ENCODE measurements at regions not wholly inside any gene's neighbourhood (a gene's known extent, or its start where the extent isn't known, plus 50 kb on each side); places are given as distances from the start of the nearest gene placed in this dataset.

GRCh38 chr2:18910843-18911242 lies 321.5 kb upstream of the NT5C1B start:
- Histone ChIP-seq H3K9me1 (replicated peaks; ENCODE audit: control insufficient read depth, extremely low read depth, insufficient read depth, low read length) (no peaks in the 10 kb centered on the region), H3K9me3 (replicated peaks; ENCODE audit: control insufficient read depth, insufficient read depth, low read length) (no peaks in the 10 kb centered on the region), H3K4me1 (ENCODE audit: control insufficient read depth, extremely low read depth, insufficient read depth, low read length) (no peaks in the 10 kb centered on the region), H4K20me1 (replicated peaks; ENCODE audit: control insufficient read depth, extremely low read depth, insufficient read depth, low read length) (no peaks in the 10 kb centered on the region), H3K27ac (ENCODE audit: insufficient read depth, low read depth, low read length) (no peak overlapping the region), H3K36me3 (ENCODE audit: control insufficient read depth in 2 of 2, extremely low read depth in 1 of 2, insufficient read depth in 2 of 2, low read length in 2 of 2) (no peaks in the 10 kb centered on the region), H3K4me3 (replicated peaks in 1 of 3; ENCODE audit: insufficient read depth in 1 of 3, low read depth in 1 of 3, low read length in 3 of 3) (no peak overlapping the region), H3K27me3 (ENCODE audit: control insufficient read depth in 2 of 2, insufficient read depth in 2 of 2, low read length in 2 of 2) (no peaks in the 10 kb centered on the region), H3K9ac (replicated peaks; ENCODE audit: extremely low read depth, insufficient read depth, low read length) (no peak overlapping the region), H2AFZ (ENCODE audit: low read depth, low read length) (no peak overlapping the region), H3K79me2 (ENCODE audit: control insufficient read depth, insufficient read depth, low read length) (no peaks in the 10 kb centered on the region), H3K4me2 (ENCODE audit: insufficient read depth, low read length) (no peak overlapping the region)
- dilution Hi-C loops (cut with MboI; ENCODE audit: extremely low pct_ligation_motif_present, low sequenced_read_pairs) (no loop called here), intact Hi-C loops (cut with micrococcal nuclease) (no loop called here)
- no TSS peak for BruUV-seq (replicated peaks)
- FAIRE-seq (no peak), DNase-seq (ENCODE audit: low read depth, low spot score) (no peak)
- POLR2A ChIA-PET = no interaction called here
- TF ChIP-seq MYC (IDR thresholded peaks at IDR 0.05; ENCODE audit: low read depth, low read length) (no peak), FOS (IDR thresholded peaks at IDR 0.05; ENCODE audit: borderline replicate concordance, insufficient read depth, low read length) (no peak), GATA2 (IDR thresholded peaks at IDR 0.05; ENCODE audit: insufficient read depth, insufficient read length, low read depth, low read length) (no peak), POLR2A (IDR thresholded peaks at IDR 0.05; ENCODE audit: low read depth, low read length) (no peak), EZH2 (IDR thresholded peaks at IDR 0.05; ENCODE audit: borderline replicate concordance, low read depth, low read length, severe bottlenecking) (no peak), POLR2AphosphoS5 (IDR thresholded peaks at IDR 0.05; ENCODE audit: insufficient read depth, low read depth, low read length) (no peak), JUN (IDR thresholded peaks at IDR 0.05; ENCODE audit: borderline replicate concordance, insufficient read depth, insufficient read length, low read depth) (no peak)
- TF ChIP-seq, protein P1, sequence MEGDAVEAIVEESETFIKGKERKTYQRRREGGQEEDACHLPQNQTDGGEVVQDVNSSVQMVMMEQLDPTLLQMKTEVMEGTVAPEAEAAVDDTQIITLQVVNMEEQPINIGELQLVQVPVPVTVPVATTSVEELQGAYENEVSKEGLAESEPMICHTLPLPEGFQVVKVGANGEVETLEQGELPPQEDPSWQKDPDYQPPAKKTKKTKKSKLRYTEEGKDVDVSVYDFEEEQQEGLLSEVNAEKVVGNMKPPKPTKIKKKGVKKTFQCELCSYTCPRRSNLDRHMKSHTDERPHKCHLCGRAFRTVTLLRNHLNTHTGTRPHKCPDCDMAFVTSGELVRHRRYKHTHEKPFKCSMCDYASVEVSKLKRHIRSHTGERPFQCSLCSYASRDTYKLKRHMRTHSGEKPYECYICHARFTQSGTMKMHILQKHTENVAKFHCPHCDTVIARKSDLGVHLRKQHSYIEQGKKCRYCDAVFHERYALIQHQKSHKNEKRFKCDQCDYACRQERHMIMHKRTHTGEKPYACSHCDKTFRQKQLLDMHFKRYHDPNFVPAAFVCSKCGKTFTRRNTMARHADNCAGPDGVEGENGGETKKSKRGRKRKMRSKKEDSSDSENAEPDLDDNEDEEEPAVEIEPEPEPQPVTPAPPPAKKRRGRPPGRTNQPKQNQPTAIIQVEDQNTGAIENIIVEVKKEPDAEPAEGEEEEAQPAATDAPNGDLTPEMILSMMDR (IDR thresholded peaks at IDR 0.05; ENCODE audit: extremely low read depth in 1 of 2, insufficient read depth in 1 of 2, low read depth in 1 of 2, low read length in 2 of 2) = no peak
- TF ChIP-seq, protein P2, sequence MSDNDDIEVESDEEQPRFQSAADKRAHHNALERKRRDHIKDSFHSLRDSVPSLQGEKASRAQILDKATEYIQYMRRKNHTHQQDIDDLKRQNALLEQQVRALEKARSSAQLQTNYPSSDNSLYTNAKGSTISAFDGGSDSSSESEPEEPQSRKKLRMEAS (IDR thresholded peaks at IDR 0.05; ENCODE audit: insufficient read depth, insufficient read length) = no peak
- CTCF ChIA-PET = no interaction called here

Data from endothelial cell of umbilical vein (primary cell).